Progenitor cell of endocrine pancreas (in vitro differentiated cells): ENCODE measurements at regions not wholly inside any gene's neighbourhood (a gene's known extent, or its start where the extent isn't known, plus 50 kb on each side); places are given as distances from the start of the nearest gene placed in this dataset.

Experiments used
- DNase-seq: peaks from one replicate; pipeline ENCODE4 v3.0.0; 2021; ENCODE audit warnings: low spot score; ENCODE audit not compliant: unreplicated experiment
- H3K27ac Mint-ChIP-seq: 2 replicates; pipeline ENCODE4 v1.8.0; 2021; ENCODE audit warnings: mild to moderate bottlenecking, moderate library complexity, mixed read lengths
- H3K27me3 Mint-ChIP-seq: 2 replicates; pipeline ENCODE4 v1.8.0; 2021; ENCODE audit warnings: mixed read lengths
- H3K36me3 Mint-ChIP-seq: 2 replicates; pipeline ENCODE4 v1.8.0; 2022; ENCODE audit warnings: mixed read lengths; ENCODE audit not compliant: insufficient read depth
- H3K4me1 Mint-ChIP-seq: 2 replicates; pipeline ENCODE4 v1.8.0; 2021; ENCODE audit warnings: low read depth, mixed read lengths
- H3K4me3 Mint-ChIP-seq: 2 replicates; pipeline ENCODE4 v1.8.0; 2021; ENCODE audit warnings: low read depth, mild to moderate bottlenecking, moderate library complexity, mixed read lengths
- H3K9me3 Mint-ChIP-seq: 2 replicates; pipeline ENCODE4 v1.8.0; 2021; ENCODE audit warnings: low read depth, mixed read lengths
- CTCF ChIP-seq: fragments of 200-600 bp; sonication (generic); IDR thresholded peaks from one replicate; pipeline ENCODE4 v1.5.0; 2021; ENCODE audit warnings: antibody characterized with exemption, mild to moderate bottlenecking; ENCODE audit not compliant: unreplicated experiment

- Mint-ChIP-seq H3K9me3 (no peaks in the 10 kb centered on the region), H3K27me3 (peaks cover 53% of the 10 kb centered on the region), H3K4me1 (no peaks in the 10 kb centered on the region), H3K27ac (no peak overlapping the region), H3K4me3 (no peak overlapping the region), H3K36me3 (no peaks in the 10 kb centered on the region)
- no peak for TF ChIP-seq CTCF
- DNase-seq = no peak
Observed at GRCh38 chr1:181413195-181413815, 70.0 kb upstream of the CACNA1E start.

- no peak for DNase-seq
- Mint-ChIP-seq H3K4me1 (no peaks in the 10 kb centered on the region), H3K4me3 (no peak overlapping the region), H3K27me3 (peaks cover 47% of the 10 kb centered on the region), H3K36me3 (no peaks in the 10 kb centered on the region), H3K27ac (no peak overlapping the region), H3K9me3 (no peaks in the 10 kb centered on the region)
- no peak for TF ChIP-seq CTCF
Observed at GRCh38 chr1:181413836-181414235, 69.5 kb upstream of the CACNA1E start.

- H3K4me3 Mint-ChIP-seq = no peak overlapping the region
- no peaks in the 10 kb centered on the region for H3K9me3 Mint-ChIP-seq
- DNase-seq = no peak
- H3K4me1 Mint-ChIP-seq = no peaks in the 10 kb centered on the region
- peaks cover 27% of the 10 kb centered on the region for H3K27me3 Mint-ChIP-seq
- no peak overlapping the region for H3K27ac Mint-ChIP-seq
- no peak for TF ChIP-seq CTCF
- no peaks in the 10 kb centered on the region for H3K36me3 Mint-ChIP-seq
Observed at GRCh38 chr1:181416268-181416860, 67.0 kb upstream of the CACNA1E start.

GRCh38 chr1:181417915-181418314, 65.4 kb upstream of the CACNA1E start:
- H3K27me3 Mint-ChIP-seq = peaks cover 26% of the 10 kb centered on the region
- H3K4me3 Mint-ChIP-seq = no peak overlapping the region
- H3K9me3 Mint-ChIP-seq = no peaks in the 10 kb centered on the region
- no peak for DNase-seq
- no peak overlapping the region for H3K27ac Mint-ChIP-seq
- TF ChIP-seq CTCF = no peak
- no peaks in the 10 kb centered on the region for H3K36me3 Mint-ChIP-seq
- no peaks in the 10 kb centered on the region for H3K4me1 Mint-ChIP-seq

GRCh38 chr1:181423301-181423918, 59.9 kb upstream of the CACNA1E start:
- TF ChIP-seq CTCF = peak; percentile 66
- H3K4me1 Mint-ChIP-seq = peaks cover 2% of the 10 kb centered on the region

More at GRCh38 chr1:181423301-181423918, 59.9 kb upstream of the CACNA1E start:
- Mint-ChIP-seq H3K9me3 (no peaks in the 10 kb centered on the region), H3K27ac (no peak overlapping the region), H3K4me3 (no peak overlapping the region), H3K36me3 (no peaks in the 10 kb centered on the region), H3K27me3 (peaks cover 47% of the 10 kb centered on the region)
- peak; percentile 33 for DNase-seq
